HCT116 (cell line): ENCODE measurements at regions not wholly inside any gene's neighbourhood (a gene's known extent, or its start where the extent isn't known, plus 50 kb on each side); places are given as distances from the start of the nearest gene placed in this dataset.

Source experiments
- ATAC-seq: fragments of 200-7000 bp; cut with Tn5 transposase; 2 replicates; pipeline ENCODE4 v1.9.1; 2020; ENCODE audit warnings: mild to moderate bottlenecking, moderate library complexity
- BruUV-seq: library from RNA; stranded (reverse); fragments of 400-500 nt; replicated peaks from 2 replicates; lab custom pipeline; 2021; lab: Mats Ljungman, UMichigan
- CTCF ChIA-PET: fragments of 300-600 bp; sonication (Branson Sonifier 250); formaldehyde crosslinking; loops from one replicate; lab custom pipeline; 2021; ENCODE audit warnings: antibody characterized with exemption; lab: Charles Lee
- POLR2A ChIA-PET: fragments of 300-600, 350-600 bp; sonication (Branson Sonifier 250); formaldehyde crosslinking; loops from one replicate; lab custom pipeline; 2021; ENCODE audit warnings: antibody characterized with exemption; lab: Charles Lee
- RAD21 ChIA-PET, 2 experiments: fragments of 300-600 bp; sonication (Branson Sonifier 250); formaldehyde crosslinking; loops; one replicate each; lab custom pipeline; 2023; ENCODE audit warnings: low total read pairs in 2 of 2; ENCODE audit not compliant: uncharacterized antibody in 2 of 2, unreplicated experiment in 2 of 2, low non-redundant PET in 1 of 2; lab: Charles Lee
- DNase-seq: peaks from one replicate; pipeline ENCODE4 v3.0.0-alpha.2; 2010; ENCODE audit warnings: low read depth, low spot score
- H2AFZ ChIP-seq: fragments of 200-600 bp; shearing (Covaris generic), sonication (generic); 2 replicates; pipeline ENCODE4 v1.6.1; 2017; ENCODE audit warnings: low read depth, mixed run types, mixed read lengths, antibody characterized with exemption, low read length; ENCODE audit not compliant: poor library complexity, severe bottlenecking
- H3K27ac ChIP-seq: 2 replicates; pipeline ENCODE4 v1.5.1; 2012; ENCODE audit warnings: low read depth, low read length
- H3K27me3 ChIP-seq: fragments of 200-600 bp; sonication (generic); 2 replicates; pipeline ENCODE4 v1.6.1; 2016; ENCODE audit warnings: mixed run types, low read length, mixed read lengths; ENCODE audit not compliant: insufficient read depth
- H3K36me3 ChIP-seq, 2 experiments: fragments of 200-500 bp in 1 of 2; fragments of 200-600 bp in 1 of 2; sonication (Bioruptor generic) in 1 of 2; sonication (generic) in 1 of 2; 2 replicates each; pipeline versions ENCODE4 v1.5.1 to v1.6.1; 2014 to 2016; ENCODE audit warnings: low read length in 2 of 2, inconsistent platforms in 1 of 2, mixed read lengths in 1 of 2, mixed run types in 1 of 2; ENCODE audit not compliant: insufficient read depth in 2 of 2, control insufficient read depth in 1 of 2
- H3K4me1 ChIP-seq, 2 experiments: fragments of 200-600 bp in 1 of 2; sonication (generic) in 1 of 2; 2 replicates each; pipeline versions ENCODE4 v1.5.1 to v1.6.1; 2012 to 2017; ENCODE audit warnings: low read length in 2 of 2, inconsistent platforms in 1 of 2, mild to moderate bottlenecking in 1 of 2, mixed read lengths in 1 of 2, mixed run types in 1 of 2, moderate library complexity in 1 of 2; ENCODE audit not compliant: insufficient read depth in 2 of 2, control insufficient read depth in 1 of 2
- H3K4me2 ChIP-seq: fragments of 200-600 bp; sonication (generic); 2 replicates; pipeline ENCODE4 v1.6.1; 2017; ENCODE audit warnings: mixed run types, low read length, mixed read lengths
- H3K4me3 ChIP-seq, 2 experiments: fragments of 200-600 bp in 1 of 2; sonication (generic) in 1 of 2; replicated peaks in 1 of 2; 2 replicates each; pipeline ENCODE4 v1.5.1; 2011 to 2016; ENCODE audit warnings: low read length in 2 of 2, control low read depth in 1 of 2, low read depth in 1 of 2, mild to moderate bottlenecking in 1 of 2, mixed read lengths in 1 of 2, mixed run types in 1 of 2
- H3K79me2 ChIP-seq: fragments of 200-600 bp; sonication (generic); 2 replicates; pipeline ENCODE4 v1.6.1; 2017; ENCODE audit warnings: mild to moderate bottlenecking, mixed run types, low read length, moderate library complexity, mixed read lengths; ENCODE audit not compliant: insufficient read depth
- H3K9ac ChIP-seq: fragments of 200-600 bp; sonication (generic); 2 replicates; pipeline ENCODE4 v1.6.1; 2016; ENCODE audit warnings: low read length, mixed read lengths
- H3K9me2 ChIP-seq: fragments of 200-600 bp; sonication (generic), shearing (Covaris generic); 2 replicates; pipeline ENCODE4 v1.6.1; 2017; ENCODE audit warnings: mixed run types, mild to moderate bottlenecking, moderate library complexity; ENCODE audit not compliant: insufficient read depth
- H3K9me3 ChIP-seq, 2 experiments: fragments of 200-500 bp in 1 of 2; fragments of 200-600 bp in 1 of 2; sonication (Bioruptor generic) in 1 of 2; sonication (generic) in 1 of 2; 2 replicates each; pipeline ENCODE4 v1.6.1; 2014 to 2017; ENCODE audit warnings: low read length in 2 of 2, mixed read lengths in 2 of 2, inconsistent platforms in 1 of 2, low read depth in 1 of 2, mild to moderate bottlenecking in 1 of 2, mixed run types in 1 of 2, moderate library complexity in 1 of 2; ENCODE audit not compliant: control insufficient read depth in 1 of 2, insufficient read depth in 1 of 2
- H4K20me1 ChIP-seq: fragments of 200-600 bp; sonication (generic), shearing (Covaris generic); 2 replicates; pipeline ENCODE4 v1.6.1; 2017; ENCODE audit warnings: mixed run types, mild to moderate bottlenecking, moderate library complexity; ENCODE audit not compliant: insufficient read depth
- CBX3 ChIP-seq: IDR thresholded peaks from 2 replicates; pipeline ENCODE4 v1.6.1; 2012; ENCODE audit warnings: low read depth
- CEBPB ChIP-seq: IDR thresholded peaks from 2 replicates; pipeline ENCODE4 v1.6.1; 2012; ENCODE audit warnings: low read depth
- CTCF ChIP-seq, 3 experiments: fragments of 200-600 bp in 1 of 3; sonication (generic) in 1 of 3; IDR thresholded peaks in 2 of 3; conservative IDR thresholded peaks in 1 of 3; 2 replicates each; pipeline ENCODE4 v1.5.1; 2012 to 2017; ENCODE audit warnings: low read depth in 2 of 3, low read length in 2 of 3, antibody characterized with exemption in 1 of 3, borderline replicate concordance in 1 of 3, control low read depth in 1 of 3, mild to moderate bottlenecking in 1 of 3, mixed read lengths in 1 of 3, mixed run types in 1 of 3, moderate library complexity in 1 of 3; ENCODE audit not compliant: insufficient read depth in 1 of 3
- ELF1 ChIP-seq: IDR thresholded peaks from 2 replicates; pipeline ENCODE4 v1.6.1; 2012; ENCODE audit warnings: low read depth, borderline replicate concordance
- EZH2phosphoT487 ChIP-seq: fragments of 200-600 bp; IDR thresholded peaks from 2 replicates; pipeline ENCODE4 v1.6.1; 2018; ENCODE audit warnings: antibody characterized with exemption, borderline replicate concordance
- FOSL1 ChIP-seq: IDR thresholded peaks from 2 replicates; pipeline ENCODE4 v1.6.1; 2012; ENCODE audit warnings: low read depth
- JUND ChIP-seq: IDR thresholded peaks from 2 replicates; pipeline ENCODE4 v1.6.1; 2012
- POLR2AphosphoS5 ChIP-seq: IDR thresholded peaks from 2 replicates; pipeline ENCODE4 v1.6.1; 2011; ENCODE audit warnings: mild to moderate bottlenecking, low read depth, low read length, moderate library complexity
- RAD21 ChIP-seq: IDR thresholded peaks from 2 replicates; pipeline ENCODE4 v1.6.1; 2012; ENCODE audit warnings: low read depth, mild to moderate bottlenecking
- REST ChIP-seq: IDR thresholded peaks from 2 replicates; pipeline ENCODE4 v1.6.1; 2012; ENCODE audit warnings: low read depth
- SIN3A ChIP-seq: IDR thresholded peaks from 2 replicates; pipeline ENCODE4 v1.6.1; 2012; ENCODE audit warnings: low read depth
- SRF ChIP-seq: IDR thresholded peaks from 2 replicates; pipeline ENCODE4 v1.6.1; 2012; ENCODE audit warnings: low read depth
- TCF7L2 ChIP-seq: IDR thresholded peaks from 2 replicates; pipeline ENCODE4 v1.7.0; 2011; ENCODE audit warnings: borderline replicate concordance, inconsistent platforms; ENCODE audit not compliant: insufficient read depth, insufficient read length; ENCODE audit errors: extremely low read depth
- YY1 ChIP-seq: IDR thresholded peaks from 2 replicates; pipeline ENCODE4 v1.6.1; 2011; ENCODE audit warnings: low read length, low read depth, moderate library complexity, mild to moderate bottlenecking; ENCODE audit not compliant: insufficient replicate concordance; ENCODE audit errors: extremely low read depth
- ZFX ChIP-seq: fragments of 450-650 bp; IDR thresholded peaks from 2 replicates; pipeline ENCODE4 v1.6.1; 2017
- intact Hi-C: fragments of 100-400 bp; cut with micrococcal nuclease; formaldehyde crosslinking; loops from 2 replicates; pipeline ENCODE4 v1.10.0; 2022
- TF ChIP-seq, protein P1 (sequence below): IDR thresholded peaks from 2 replicates; pipeline ENCODE4 v1.6.1; 2012
- TF ChIP-seq, protein P2 (sequence below): IDR thresholded peaks from 2 replicates; pipeline ENCODE4 v1.6.1; 2012

GRCh38 chr1:199122532-199123311 is 483.9 kb downstream of the PTPRC start:
- H3K9me2 ChIP-seq: no peaks in the 10 kb centered on the region; the same call in 1 of the 2 replicates
- H3K4me2 ChIP-seq: no peak overlapping the region
- intact Hi-C loops: no loop called here

More at GRCh38 chr1:199122532-199123311, 483.9 kb downstream of the PTPRC start:
- no peaks in the 10 kb centered on the region for H3K4me1 ChIP-seq
- H3K79me2 ChIP-seq: no peaks in the 10 kb centered on the region
- no peaks in the 10 kb centered on the region for H3K9me3 ChIP-seq
- ChIA-PET POLR2A (no interaction called here), RAD21 (no interaction called here), CTCF (interaction anchor here (1.1 to 1.5 kb wide), 2 partner anchors 9 to 10 kb away, joined by 3 to 8 read pairs; no protein-coding TSS in a partner anchor)
- H3K36me3 ChIP-seq: no peaks in the 10 kb centered on the region
- no peak overlapping the region for H3K4me3 ChIP-seq
- no peaks in the 10 kb centered on the region for H4K20me1 ChIP-seq
- no TSS peak for BruUV-seq
- DNase-seq (no peak), ATAC-seq (no peak)
- no peak overlapping the region for H2AFZ ChIP-seq
- H3K9ac ChIP-seq: no peak overlapping the region
- no peaks in the 10 kb centered on the region for H3K27me3 ChIP-seq
- no peak for TF ChIP-seq JUND
- TF ChIP-seq ELF1: no peak
- TF ChIP-seq, protein P1, sequence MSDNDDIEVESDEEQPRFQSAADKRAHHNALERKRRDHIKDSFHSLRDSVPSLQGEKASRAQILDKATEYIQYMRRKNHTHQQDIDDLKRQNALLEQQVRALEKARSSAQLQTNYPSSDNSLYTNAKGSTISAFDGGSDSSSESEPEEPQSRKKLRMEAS: no peak
- TF ChIP-seq SRF: no peak
- TF ChIP-seq ZFX: no peak
- TF ChIP-seq CTCF (IDR thresholded peaks at IDR 0.05 in 2 of 3, conservative IDR thresholded peaks at IDR 0.05 in 1 of 3; ENCODE audit: borderline replicate concordance in 1 of 3, insufficient read depth in 1 of 3, low read depth in 2 of 3, low read length in 2 of 3): no peak
- no peak for TF ChIP-seq YY1
- no peak for TF ChIP-seq CBX3
- TF ChIP-seq RAD21: no peak
- TF ChIP-seq FOSL1: no peak
- no peak for TF ChIP-seq EZH2phosphoT487
- TF ChIP-seq REST: no peak
- no peak for TF ChIP-seq SIN3A
- no peak for TF ChIP-seq TCF7L2
- TF ChIP-seq, protein P2, sequence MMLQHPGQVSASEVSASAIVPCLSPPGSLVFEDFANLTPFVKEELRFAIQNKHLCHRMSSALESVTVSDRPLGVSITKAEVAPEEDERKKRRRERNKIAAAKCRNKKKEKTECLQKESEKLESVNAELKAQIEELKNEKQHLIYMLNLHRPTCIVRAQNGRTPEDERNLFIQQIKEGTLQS: no peak
- no peak for TF ChIP-seq POLR2AphosphoS5
- no peak for TF ChIP-seq CEBPB
- no peak overlapping the region for H3K27ac ChIP-seq
